SK-N-SH (cell line): ENCODE measurements at regions not wholly inside any gene's neighbourhood (a gene's known extent, or its start where the extent isn't known, plus 50 kb on each side); places are given as distances from the start of the nearest gene placed in this dataset.

Experiments used
- CTCF ChIA-PET: fragments of 300-600, 350-600 bp; formaldehyde crosslinking; extraction: SDS; loops from one replicate; lab custom pipeline; 2021; lab: Yijun Ruan, JAX
- POLR2A ChIA-PET: fragments of 350-600 bp; sonication (Branson Sonifier 250); formaldehyde crosslinking; extraction: SDS; loops from one replicate; lab custom pipeline; 2020; ENCODE audit warnings: antibody characterized with exemption, inconsistent platforms; lab: Yijun Ruan, JAX
- DNase-seq: peaks from one replicate; pipeline ENCODE4 v3.0.0; 2012
- H2AFZ ChIP-seq: fragments of 200-600 bp; sonication (generic); 2 replicates; pipeline ENCODE4 v1.8.1; 2016; ENCODE audit warnings: antibody characterized with exemption, mild to moderate bottlenecking, low read depth
- H3F3A ChIP-seq: fragments of 200-600 bp; sonication (generic); replicated peaks from 2 replicates; pipeline ENCODE3; 2016; ENCODE audit warnings: antibody characterized with exemption, mild to moderate bottlenecking; ENCODE audit not compliant: insufficient read depth
- H3K27ac ChIP-seq, 2 experiments: fragments of 200-500 bp in 1 of 2; fragments of 200-600 bp in 1 of 2; sonication (Bioruptor generic) in 1 of 2; sonication (generic), shearing (Covaris generic) in 1 of 2; 2 replicates each; pipeline versions ENCODE4 v1.5.1 to v1.6.1; 2014 to 2016; ENCODE audit warnings: low read depth in 2 of 2, inconsistent platforms in 1 of 2, low read length in 1 of 2, mild to moderate bottlenecking in 1 of 2, mixed read lengths in 1 of 2
- H3K27me3 ChIP-seq: fragments of 200-600 bp; sonication (generic), shearing (Covaris generic); 2 replicates; pipeline ENCODE4 v1.6.1; 2016; ENCODE audit warnings: mixed run types; ENCODE audit not compliant: insufficient read depth
- H3K36me3 ChIP-seq, 2 experiments: fragments of 200-500 bp in 1 of 2; fragments of 200-600 bp in 1 of 2; sonication (Bioruptor generic) in 1 of 2; sonication (generic) in 1 of 2; replicated peaks in 1 of 2; 2 replicates each; pipeline versions ENCODE3 to v1.5.1; 2014 to 2016; ENCODE audit warnings: low read length in 1 of 2, mild to moderate bottlenecking in 1 of 2; ENCODE audit not compliant: insufficient read depth in 2 of 2, control insufficient read depth in 1 of 2
- H3K4me1 ChIP-seq, 2 experiments: fragments of 200-500 bp in 1 of 2; fragments of 200-600 bp in 1 of 2; sonication (Bioruptor generic) in 1 of 2; sonication (generic), shearing (Covaris generic) in 1 of 2; 2 replicates each; pipeline versions ENCODE4 v1.5.1 to v1.6.1; 2014 to 2016; ENCODE audit warnings: low read depth in 1 of 2, low read length in 1 of 2, mixed run types in 1 of 2; ENCODE audit not compliant: insufficient read depth in 2 of 2, control insufficient read depth in 1 of 2
- H3K4me2 ChIP-seq: fragments of 200-600 bp; sonication (generic), shearing (Covaris generic); 2 replicates; pipeline ENCODE4 v1.6.1; 2017; ENCODE audit warnings: mixed run types
- H3K4me3 ChIP-seq, 2 experiments: fragments of 200-500 bp in 1 of 2; fragments of 200-600 bp in 1 of 2; sonication (Bioruptor generic) in 1 of 2; sonication (generic), shearing (Covaris generic) in 1 of 2; 2 replicates each; pipeline versions ENCODE4 v1.5.1 to v1.8.1; 2014 to 2016; ENCODE audit warnings: low read depth in 2 of 2, inconsistent platforms in 1 of 2, low read length in 1 of 2, mild to moderate bottlenecking in 1 of 2, mixed read lengths in 1 of 2, moderate library complexity in 1 of 2
- H3K79me2 ChIP-seq: fragments of 200-600 bp; sonication (generic); 2 replicates; pipeline ENCODE4 v1.8.1; 2017; ENCODE audit warnings: mild to moderate bottlenecking; ENCODE audit not compliant: insufficient read depth
- H3K9ac ChIP-seq: fragments of 200-600 bp; sonication (generic); 2 replicates; pipeline ENCODE4 v1.6.1; 2017; ENCODE audit warnings: mixed run types
- H3K9me2 ChIP-seq: fragments of 200-600 bp; sonication (generic); 2 replicates; pipeline ENCODE4 v1.6.1; 2017; ENCODE audit warnings: mixed run types
- H3K9me3 ChIP-seq: fragments of 200-600 bp; sonication (generic); 2 replicates; pipeline ENCODE4 v1.6.1; 2017; ENCODE audit warnings: mixed run types, mild to moderate bottlenecking, moderate library complexity
- H4K20me1 ChIP-seq: fragments of 200-600 bp; sonication (generic); 2 replicates; pipeline ENCODE4 v1.6.1; 2017; ENCODE audit warnings: mild to moderate bottlenecking, mixed run types; ENCODE audit not compliant: insufficient read depth
- CHD2 ChIP-seq: fragments of 150-350 bp; IDR thresholded peaks from 2 replicates; pipeline ENCODE4 v1.6.1; 2018; ENCODE audit warnings: low read length; ENCODE audit not compliant: partially characterized antibody
- GABPA ChIP-seq: IDR thresholded peaks from 2 replicates; pipeline ENCODE4 v1.4.0; 2012; ENCODE audit warnings: low read depth, mild to moderate bottlenecking
- GATA2 ChIP-seq: sonication (generic); formaldehyde crosslinking; IDR thresholded peaks from 2 replicates; pipeline ENCODE4 v1.5.0; 2020; ENCODE audit warnings: mild to moderate bottlenecking, missing genetic modification reagents
- JUND ChIP-seq: IDR thresholded peaks from 2 replicates; pipeline ENCODE4 v1.4.0; 2012
- MAX ChIP-seq: IDR thresholded peaks from 2 replicates; pipeline ENCODE4 v1.4.0; 2012; ENCODE audit warnings: low read depth
- MXI1 ChIP-seq: IDR thresholded peaks from 2 replicates; pipeline ENCODE4 v1.6.1; 2012; ENCODE audit warnings: mild to moderate bottlenecking, low read depth, low read length, improper control_type of control experiment
- NFIC ChIP-seq: IDR thresholded peaks from 2 replicates; pipeline ENCODE4 v1.4.0; 2012; ENCODE audit warnings: borderline replicate concordance
- NRF1 ChIP-seq: IDR thresholded peaks from 2 replicates; pipeline ENCODE4 v1.6.1; 2012; ENCODE audit warnings: low read depth, mild to moderate bottlenecking, low read length
- PBX3 ChIP-seq: IDR thresholded peaks from 2 replicates; pipeline ENCODE4; 2012
- RCOR1 ChIP-seq: fragments of 150-350 bp; IDR thresholded peaks from 2 replicates; pipeline ENCODE4 v1.6.1; 2017; ENCODE audit warnings: antibody characterized with exemption, low read length
- REST ChIP-seq: IDR thresholded peaks from 2 replicates; pipeline ENCODE4 v1.6.1; 2012; ENCODE audit warnings: mild to moderate bottlenecking, low read depth, low read length, moderate library complexity
- SIN3A ChIP-seq: IDR thresholded peaks from 2 replicates; pipeline ENCODE4 v1.6.1; 2012; ENCODE audit warnings: low read depth, mild to moderate bottlenecking, low read length, moderate library complexity, borderline replicate concordance
- TAF1 ChIP-seq: IDR thresholded peaks from 2 replicates; pipeline ENCODE4 v1.6.1; 2012; ENCODE audit warnings: low read depth, mild to moderate bottlenecking, low read length, moderate library complexity, borderline replicate concordance
- TCF12 ChIP-seq: IDR thresholded peaks from 2 replicates; pipeline ENCODE4 v1.4.0; 2012
- TEAD4 ChIP-seq: IDR thresholded peaks from 2 replicates; pipeline ENCODE4 v1.4.0; 2012; ENCODE audit warnings: mild to moderate bottlenecking, borderline replicate concordance; ENCODE audit not compliant: insufficient read depth
- USF1 ChIP-seq: IDR thresholded peaks from 2 replicates; pipeline ENCODE4 v1.4.0; 2012; ENCODE audit warnings: low read depth, borderline replicate concordance
- YY1 ChIP-seq: IDR thresholded peaks from 2 replicates; pipeline ENCODE4 v1.4.0; 2012; ENCODE audit warnings: low read depth, mild to moderate bottlenecking
- ZBTB33 ChIP-seq: IDR thresholded peaks from 2 replicates; pipeline ENCODE4 v1.4.0; 2012; ENCODE audit warnings: low read depth, borderline replicate concordance
- WGBS: methylation state at CpG from one replicate; pipeline ENCODE4 v1.1.6; 2017; ENCODE audit warnings: low lambda C conversion rate; 5-methylcytosine and 5-hydroxymethylcytosine counted together

- CTCF ChIA-PET, result interaction anchor here (0.7 to 1.4 kb wide), 2 partner anchors 28 to 117 kb away, joined by 3 read pairs; no protein-coding TSS in a partner anchor
- Histone ChIP-seq H2AFZ (no peak overlapping the region), H3K27me3 (no peaks in the 10 kb centered on the region), H3K9ac (no peak overlapping the region), H3K4me2 (no peak overlapping the region), H3K27ac (no peak overlapping the region), H3K36me3 (no peaks in the 10 kb centered on the region), H3K9me3 (no peaks in the 10 kb centered on the region), H3K4me1 (peaks cover 0 to 5% of the 10 kb centered on the region in 2 experiments; a peak in 2 of 4 replicates), H3F3A (no peaks in the 10 kb centered on the region), H4K20me1 (no peaks in the 10 kb centered on the region)
- POLR2A ChIA-PET, result no interaction called here
- 94% methylated on average over 1 of the region's 1 CpG for WGBS
- TF ChIP-seq ZBTB33 (no peak), CHD2 (no peak), GABPA (no peak), USF1 (no peak), PBX3 (no peak), TCF12 (no peak), GATA2 (CRISPR knock-in tag) (no peak), RCOR1 (no peak), NRF1 (no peak), SIN3A (no peak), TAF1 (no peak), REST (no peak), JUND (no peak), TEAD4 (no peak), NFIC (no peak), YY1 (no peak), MAX (no peak), MXI1 (no peak)
- TF ChIP-seq, all 33 proteins: peak for 0
- Histone ChIP-seq H3K9me2 (no peaks in the 10 kb centered on the region), H3K4me3 (no peak overlapping the region), H3K79me2 (no peaks in the 10 kb centered on the region)
- no peak for DNase-seq
Measured at GRCh38 chr2:48134704-48135103, 179.8 kb upstream of the FOXN2 start.
